GM06990 (cell line): ENCODE measurements at regions not wholly inside any gene's neighbourhood (a gene's known extent, or its start where the extent isn't known, plus 50 kb on each side); places are given as distances from the start of the nearest gene placed in this dataset.

Experiments used
- DNase-seq: peaks from one replicate; pipeline ENCODE4 v3.0.0-alpha.2; 2011; ENCODE audit not compliant: insufficient read length; ENCODE audit errors: extremely low read depth
- H3K27me3 ChIP-seq: replicated peaks from 2 replicates; pipeline ENCODE4 v1.6.0; 2011; ENCODE audit warnings: low read length; ENCODE audit not compliant: control insufficient read depth, insufficient read depth
- H3K36me3 ChIP-seq: 2 replicates; pipeline ENCODE4 v1.5.1; 2011; ENCODE audit warnings: low read length; ENCODE audit not compliant: control insufficient read depth, insufficient read depth
- H3K4me3 ChIP-seq: replicated peaks from 2 replicates; pipeline ENCODE4 v1.5.1; 2011; ENCODE audit warnings: low read depth, mild to moderate bottlenecking, control low read depth, low read length
- CTCF ChIP-seq: IDR thresholded peaks from 2 replicates; pipeline ENCODE4 v1.5.1; 2011; ENCODE audit warnings: low read length, control low read depth, mild to moderate bottlenecking, inconsistent platforms; ENCODE audit not compliant: insufficient read depth, poor library complexity, severe bottlenecking

GRCh38 chr10:78262860-78263259 is 229.2 kb downstream of the RPS24 start:
- no peaks in the 10 kb centered on the region; the same call in none of the 2 replicates for H3K27me3 ChIP-seq
- TF ChIP-seq CTCF, result no peak
- DNase-seq, result no peak
- no peaks in the 10 kb centered on the region for H3K36me3 ChIP-seq
- H3K4me3 ChIP-seq, result no peak overlapping the region

DNA sequence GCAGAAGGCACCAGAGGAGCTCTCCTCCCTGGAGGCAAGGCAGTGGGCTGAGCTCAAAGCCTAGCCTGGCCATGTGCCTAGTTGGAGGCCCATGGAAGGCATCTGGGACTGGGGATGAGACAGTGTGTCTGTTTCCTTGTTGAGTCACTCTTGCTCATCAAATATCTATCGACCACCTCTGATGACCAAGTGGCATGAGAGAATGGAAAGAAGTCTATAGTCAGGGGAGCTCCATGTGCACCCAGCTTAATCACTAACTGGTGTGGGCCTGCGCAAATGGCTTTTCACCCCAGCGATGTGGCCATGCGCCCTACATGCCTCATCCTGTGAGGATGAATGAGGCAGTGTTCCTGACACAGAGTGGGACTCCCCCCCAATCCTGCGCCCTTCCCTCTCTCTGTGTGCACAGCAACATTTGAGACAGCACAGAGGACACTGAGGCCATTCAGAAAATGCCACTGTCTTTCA is 229.9 kb downstream of the RPS24 start:
- Histone ChIP-seq H3K27me3 (no peaks in the 10 kb centered on the region; the same call in none of the 2 replicates), H3K36me3 (no peaks in the 10 kb centered on the region), H3K4me3 (no peak overlapping the region)
- DNase-seq, result no peak
- no peak for TF ChIP-seq CTCF

DNA sequence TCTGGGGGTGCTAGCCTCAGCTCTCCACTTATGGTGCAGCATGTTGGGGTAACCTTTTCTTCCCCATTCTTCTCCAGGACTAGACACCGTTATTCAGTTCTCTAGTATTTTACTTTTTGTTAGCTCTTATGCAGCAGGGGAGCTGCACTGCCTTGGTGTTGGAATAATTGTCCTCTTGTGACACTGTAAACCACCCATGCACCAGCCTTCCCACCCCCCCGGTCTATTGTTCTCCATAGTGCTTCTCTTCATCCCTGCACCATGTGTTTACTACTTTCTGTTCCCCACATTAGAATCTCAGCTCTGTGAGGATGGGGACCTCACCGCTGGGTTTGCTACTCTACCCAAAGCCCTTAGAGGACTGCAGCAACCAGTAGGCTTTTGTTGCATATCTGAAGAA is 230.7 kb downstream of the RPS24 start:
- Histone ChIP-seq H3K36me3 (no peaks in the 10 kb centered on the region), H3K4me3 (no peak overlapping the region), H3K27me3 (no peaks in the 10 kb centered on the region; the same call in none of the 2 replicates)
- DNase-seq, result no peak
- no peak for TF ChIP-seq CTCF

DNA sequence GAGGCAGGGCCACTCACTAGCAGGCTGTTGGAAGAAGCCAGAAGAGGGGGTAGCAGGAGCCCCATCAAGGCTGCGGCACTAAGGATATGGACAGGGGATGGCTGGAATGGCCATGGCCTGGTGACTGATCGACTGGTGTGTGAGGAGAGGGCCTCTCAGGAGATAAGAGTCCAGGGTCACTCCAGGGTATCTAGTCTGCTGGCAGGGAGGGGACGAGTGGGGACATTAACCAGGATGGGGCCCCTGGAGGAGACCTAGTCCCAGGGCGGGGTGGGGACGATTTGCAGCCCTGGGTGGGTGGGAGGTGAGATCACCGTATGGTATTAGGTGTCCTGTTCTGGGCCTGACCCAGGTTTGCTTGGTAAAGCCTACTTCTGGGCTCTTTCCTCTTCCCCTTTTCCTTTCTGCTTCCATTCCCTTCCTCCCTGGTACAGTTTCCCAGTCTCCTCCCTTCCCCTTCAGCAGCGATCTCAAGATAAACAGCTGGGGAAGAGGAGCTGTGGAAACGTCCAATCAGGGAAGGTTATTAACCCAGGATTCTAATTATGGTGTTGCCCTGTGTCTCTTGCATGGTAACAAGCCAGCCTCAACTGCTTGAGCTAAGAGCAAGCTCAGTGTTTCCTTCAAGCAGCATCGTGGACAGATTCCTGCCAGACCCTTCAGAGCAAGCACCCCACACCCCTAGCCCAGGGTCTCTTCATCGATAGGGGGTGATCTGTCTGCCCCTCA is 233.2 kb downstream of the RPS24 start:
- no peak for TF ChIP-seq CTCF
- H3K27me3 ChIP-seq, result no peaks in the 10 kb centered on the region; the same call in 1 of the 2 replicates
- DNase-seq, result no peak

DNA sequence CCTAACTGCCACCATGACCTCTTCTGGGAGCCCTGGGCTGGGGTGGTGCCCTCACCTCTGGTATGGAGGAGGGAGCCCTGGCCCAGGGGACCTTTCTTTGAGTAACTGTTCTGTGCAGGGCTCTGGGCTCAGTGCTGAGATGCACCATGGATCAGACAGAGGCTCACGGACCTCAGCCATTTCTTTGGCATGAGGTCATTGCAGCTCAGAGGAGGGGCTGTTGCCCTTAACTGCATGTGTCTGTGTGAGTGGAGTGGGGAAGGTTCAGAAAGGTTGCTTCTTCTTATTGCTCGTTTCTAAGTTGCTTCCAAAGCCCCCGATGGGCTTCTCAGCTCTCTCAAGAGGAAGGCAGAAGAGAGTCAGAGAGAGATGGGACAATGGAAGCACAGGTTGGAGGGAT is 233.9 kb downstream of the RPS24 start:
- Histone ChIP-seq H3K36me3 (no peaks in the 10 kb centered on the region), H3K4me3 (no peak overlapping the region), H3K27me3 (no peaks in the 10 kb centered on the region; the same call in 1 of the 2 replicates)
- no peak for DNase-seq
- TF ChIP-seq CTCF, result no peak

More for the DNA sequence above, 233.2 kb downstream of the RPS24 start:
- H3K36me3 ChIP-seq, result no peaks in the 10 kb centered on the region
- no peak overlapping the region for H3K4me3 ChIP-seq
